ENCODE measurements at regions not wholly inside any gene's neighbourhood (a gene's known extent, or its start where the extent isn't known, plus 50 kb on each side); places are given as distances from the start of the nearest gene placed in this dataset.

DNA sequence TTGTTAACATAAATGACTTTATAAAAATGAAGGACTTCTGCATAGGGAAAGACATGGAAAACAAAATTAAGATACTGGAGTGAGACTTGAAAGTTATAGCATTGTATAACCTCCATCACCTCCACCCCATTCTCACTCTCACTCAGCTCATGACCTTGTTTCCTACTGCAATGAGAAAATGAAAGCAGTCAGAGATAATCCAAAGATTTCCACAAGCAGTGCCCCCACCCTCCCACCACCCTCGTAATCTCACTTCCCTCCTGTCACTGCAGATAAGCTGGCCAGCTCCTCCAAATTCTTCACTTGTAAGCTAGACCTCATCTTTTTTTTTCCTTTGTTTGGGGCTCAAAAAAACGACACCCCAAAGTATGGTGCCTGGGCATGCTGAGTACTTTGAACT, 52.9 kb upstream of the PROKR2 start:
- no peak overlapping the region for H2AFZ ChIP-seq (ENCODE audit: control insufficient read depth, low read length)
- DNase-seq (ENCODE audit: low read depth, low spot score) = no peak
- H3K4me1 ChIP-seq (ENCODE audit: control insufficient read depth, extremely low read depth, insufficient read depth, low read length) = no peaks in the 10 kb centered on the region
- H3K79me2 ChIP-seq (ENCODE audit: control insufficient read depth, insufficient read depth, low read length) = no peaks in the 10 kb centered on the region
- no peak overlapping the region for H3K4me2 ChIP-seq (ENCODE audit: control insufficient read depth, extremely low read depth, insufficient read depth, low read depth, low read length)
- FAIRE-seq = no peak
- peaks cover 3% of the 10 kb centered on the region for H3K27me3 ChIP-seq (ENCODE audit: control insufficient read depth, extremely low read depth, insufficient read depth, low read length)
- dilution Hi-C loops (cut with MboI; ENCODE audit: extremely low pct_ligation_motif_present, low sequenced_read_pairs) = no loop called here
- H3K36me3 ChIP-seq (ENCODE audit: control insufficient read depth in 2 of 2, extremely low read depth in 1 of 2, insufficient read depth in 2 of 2, low read length in 2 of 2) = no peaks in the 10 kb centered on the region
- H3K9me1 ChIP-seq (ENCODE audit: control insufficient read depth, extremely low read depth, insufficient read depth, low read length) = no peaks in the 10 kb centered on the region
- no peaks in the 10 kb centered on the region for H3K9me3 ChIP-seq (ENCODE audit: control insufficient read depth, low read depth, low read length)
- H3K9ac ChIP-seq (ENCODE audit: control insufficient read depth, extremely low read depth, insufficient read depth, low read length) = no peak overlapping the region
- H3K27ac ChIP-seq (ENCODE audit: control insufficient read depth, insufficient read depth, low read length) = no peak overlapping the region
- no peaks in the 10 kb centered on the region for H4K20me1 ChIP-seq (ENCODE audit: control insufficient read depth, extremely low read depth, insufficient read depth, low read length)
- H3K4me3 ChIP-seq (ENCODE audit: control insufficient read depth in 2 of 3, extremely low read depth in 1 of 3, insufficient read depth in 2 of 3, low read depth in 1 of 3, low read length in 3 of 3) = no peak overlapping the region
- no peak for TF ChIP-seq EZH2 (IDR thresholded peaks at IDR 0.05; ENCODE audit: low read length)
- TF ChIP-seq, protein P1, sequence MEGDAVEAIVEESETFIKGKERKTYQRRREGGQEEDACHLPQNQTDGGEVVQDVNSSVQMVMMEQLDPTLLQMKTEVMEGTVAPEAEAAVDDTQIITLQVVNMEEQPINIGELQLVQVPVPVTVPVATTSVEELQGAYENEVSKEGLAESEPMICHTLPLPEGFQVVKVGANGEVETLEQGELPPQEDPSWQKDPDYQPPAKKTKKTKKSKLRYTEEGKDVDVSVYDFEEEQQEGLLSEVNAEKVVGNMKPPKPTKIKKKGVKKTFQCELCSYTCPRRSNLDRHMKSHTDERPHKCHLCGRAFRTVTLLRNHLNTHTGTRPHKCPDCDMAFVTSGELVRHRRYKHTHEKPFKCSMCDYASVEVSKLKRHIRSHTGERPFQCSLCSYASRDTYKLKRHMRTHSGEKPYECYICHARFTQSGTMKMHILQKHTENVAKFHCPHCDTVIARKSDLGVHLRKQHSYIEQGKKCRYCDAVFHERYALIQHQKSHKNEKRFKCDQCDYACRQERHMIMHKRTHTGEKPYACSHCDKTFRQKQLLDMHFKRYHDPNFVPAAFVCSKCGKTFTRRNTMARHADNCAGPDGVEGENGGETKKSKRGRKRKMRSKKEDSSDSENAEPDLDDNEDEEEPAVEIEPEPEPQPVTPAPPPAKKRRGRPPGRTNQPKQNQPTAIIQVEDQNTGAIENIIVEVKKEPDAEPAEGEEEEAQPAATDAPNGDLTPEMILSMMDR (optimal IDR thresholded peaks at IDR 0.05 in 1 of 3, IDR thresholded peaks at IDR 0.05 in 1 of 3, conservative IDR thresholded peaks at IDR 0.05 in 1 of 3; ENCODE audit: extremely low read depth in 1 of 3, insufficient read depth in 2 of 3, low read length in 3 of 3) = no peak

Data from keratinocyte (primary cell).